ENCODE measurements at regions not wholly inside any gene's neighbourhood (a gene's known extent, or its start where the extent isn't known, plus 50 kb on each side); places are given as distances from the start of the nearest gene placed in this dataset.

DNA sequence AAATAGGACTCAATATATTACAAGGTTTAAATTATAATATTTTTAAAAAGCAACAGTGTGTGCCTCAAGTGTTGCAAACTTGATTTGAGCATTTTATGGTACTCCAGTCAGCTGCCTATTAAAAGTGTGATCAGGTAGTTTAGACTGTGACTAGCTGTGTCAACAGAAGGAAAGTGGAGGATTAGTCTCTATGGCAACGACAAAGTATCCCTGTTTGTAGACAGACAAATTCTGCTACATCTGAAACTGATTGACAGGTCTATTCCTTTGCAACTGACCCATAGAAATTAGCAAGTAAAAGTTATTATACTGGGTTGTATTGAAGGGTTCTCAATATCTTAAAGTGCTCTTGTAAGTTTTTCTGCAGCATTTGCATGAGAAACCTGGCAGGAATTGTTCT is 249.8 kb upstream of the ARRDC3 start:
- TF ChIP-seq, protein P1, sequence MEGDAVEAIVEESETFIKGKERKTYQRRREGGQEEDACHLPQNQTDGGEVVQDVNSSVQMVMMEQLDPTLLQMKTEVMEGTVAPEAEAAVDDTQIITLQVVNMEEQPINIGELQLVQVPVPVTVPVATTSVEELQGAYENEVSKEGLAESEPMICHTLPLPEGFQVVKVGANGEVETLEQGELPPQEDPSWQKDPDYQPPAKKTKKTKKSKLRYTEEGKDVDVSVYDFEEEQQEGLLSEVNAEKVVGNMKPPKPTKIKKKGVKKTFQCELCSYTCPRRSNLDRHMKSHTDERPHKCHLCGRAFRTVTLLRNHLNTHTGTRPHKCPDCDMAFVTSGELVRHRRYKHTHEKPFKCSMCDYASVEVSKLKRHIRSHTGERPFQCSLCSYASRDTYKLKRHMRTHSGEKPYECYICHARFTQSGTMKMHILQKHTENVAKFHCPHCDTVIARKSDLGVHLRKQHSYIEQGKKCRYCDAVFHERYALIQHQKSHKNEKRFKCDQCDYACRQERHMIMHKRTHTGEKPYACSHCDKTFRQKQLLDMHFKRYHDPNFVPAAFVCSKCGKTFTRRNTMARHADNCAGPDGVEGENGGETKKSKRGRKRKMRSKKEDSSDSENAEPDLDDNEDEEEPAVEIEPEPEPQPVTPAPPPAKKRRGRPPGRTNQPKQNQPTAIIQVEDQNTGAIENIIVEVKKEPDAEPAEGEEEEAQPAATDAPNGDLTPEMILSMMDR (IDR thresholded peaks at IDR 0.05): no peak
- no peak for TF ChIP-seq SIN3A (IDR thresholded peaks at IDR 0.05; ENCODE audit: borderline replicate concordance, insufficient read depth, low read depth, low read length)
- TF ChIP-seq POLR2AphosphoS5 (IDR thresholded peaks at IDR 0.05; ENCODE audit: low read depth, low read length): no peak
